GM12878 (cell line): ENCODE measurements at regions not wholly inside any gene's neighbourhood (a gene's known extent, or its start where the extent isn't known, plus 50 kb on each side); places are given as distances from the start of the nearest gene placed in this dataset.

Experiments used
- BMI1 ChIP-seq: fragments of 450-650 bp; IDR thresholded peaks from 2 replicates; pipeline ENCODE4 v1.6.1; 2016; ENCODE audit warnings: mild to moderate bottlenecking, moderate library complexity, borderline replicate concordance
- CEBPB ChIP-seq, 2 experiments: fragments of 150-350 bp in 1 of 2; IDR thresholded peaks; 2 replicates each; pipeline ENCODE4 v1.6.1; 2012 to 2014; ENCODE audit warnings: low read depth in 2 of 2, low read length in 2 of 2, borderline replicate concordance in 1 of 2, inconsistent platforms in 1 of 2
- CREB1 ChIP-seq: IDR thresholded peaks from 2 replicates; pipeline ENCODE4 v1.6.1; 2012; ENCODE audit warnings: low read depth, mild to moderate bottlenecking, inconsistent platforms
- E4F1 ChIP-seq: fragments of 450-650 bp; IDR thresholded peaks from 2 replicates; pipeline ENCODE4 v1.6.1; 2018; ENCODE audit warnings: borderline replicate concordance, mild to moderate bottlenecking; ENCODE audit not compliant: partially characterized antibody
- TF ChIP-seq, protein P1 (sequence below): IDR thresholded peaks from 2 replicates; pipeline ENCODE4 v1.6.1; 2012; ENCODE audit warnings: low read depth, low read length, improper control_type of control experiment
- TF ChIP-seq, protein P2 (sequence below), 3 experiments: IDR thresholded peaks in 2 of 3; conservative IDR thresholded peaks in 1 of 3; 2 replicates each; pipeline ENCODE4 v1.5.1; 2011; ENCODE audit warnings: low read depth in 3 of 3, low read length in 3 of 3, mild to moderate bottlenecking in 3 of 3, control low read depth in 2 of 3, moderate library complexity in 2 of 3, inconsistent platforms in 1 of 3, mixed read lengths in 1 of 3; ENCODE audit not compliant: control insufficient read depth in 2 of 3, insufficient read depth in 1 of 3; ENCODE audit errors: extremely low read depth in 1 of 3

DNA sequence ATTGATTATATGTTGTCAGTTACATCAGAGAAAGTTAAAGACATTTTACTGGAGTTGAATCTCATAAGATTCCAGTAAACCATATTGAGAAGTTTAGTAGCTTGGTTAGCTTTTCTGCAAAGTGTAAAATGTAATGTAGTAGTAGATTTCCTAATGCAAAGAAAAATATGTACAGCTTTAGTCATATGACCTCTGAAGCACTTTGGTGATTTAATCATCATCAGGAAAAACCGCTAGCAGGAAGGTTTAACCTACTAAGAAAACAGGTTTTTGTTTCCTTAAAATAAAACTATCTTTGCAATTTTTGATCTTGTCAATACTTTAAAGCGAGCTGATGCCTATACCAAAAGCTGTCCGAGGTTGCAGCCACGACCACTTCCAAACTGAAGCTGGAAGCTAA is 364.6 kb upstream of the ZNF385D start:
- TF ChIP-seq CEBPB (IDR thresholded peaks at IDR 0.05; ENCODE audit: borderline replicate concordance in 1 of 2, low read depth in 2 of 2, low read length in 2 of 2) (no peak), CREB1 (no peak), BMI1 (no peak), E4F1 (no peak)
- TF ChIP-seq, protein P1, sequence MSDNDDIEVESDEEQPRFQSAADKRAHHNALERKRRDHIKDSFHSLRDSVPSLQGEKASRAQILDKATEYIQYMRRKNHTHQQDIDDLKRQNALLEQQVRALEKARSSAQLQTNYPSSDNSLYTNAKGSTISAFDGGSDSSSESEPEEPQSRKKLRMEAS: no peak
- TF ChIP-seq, protein P2, sequence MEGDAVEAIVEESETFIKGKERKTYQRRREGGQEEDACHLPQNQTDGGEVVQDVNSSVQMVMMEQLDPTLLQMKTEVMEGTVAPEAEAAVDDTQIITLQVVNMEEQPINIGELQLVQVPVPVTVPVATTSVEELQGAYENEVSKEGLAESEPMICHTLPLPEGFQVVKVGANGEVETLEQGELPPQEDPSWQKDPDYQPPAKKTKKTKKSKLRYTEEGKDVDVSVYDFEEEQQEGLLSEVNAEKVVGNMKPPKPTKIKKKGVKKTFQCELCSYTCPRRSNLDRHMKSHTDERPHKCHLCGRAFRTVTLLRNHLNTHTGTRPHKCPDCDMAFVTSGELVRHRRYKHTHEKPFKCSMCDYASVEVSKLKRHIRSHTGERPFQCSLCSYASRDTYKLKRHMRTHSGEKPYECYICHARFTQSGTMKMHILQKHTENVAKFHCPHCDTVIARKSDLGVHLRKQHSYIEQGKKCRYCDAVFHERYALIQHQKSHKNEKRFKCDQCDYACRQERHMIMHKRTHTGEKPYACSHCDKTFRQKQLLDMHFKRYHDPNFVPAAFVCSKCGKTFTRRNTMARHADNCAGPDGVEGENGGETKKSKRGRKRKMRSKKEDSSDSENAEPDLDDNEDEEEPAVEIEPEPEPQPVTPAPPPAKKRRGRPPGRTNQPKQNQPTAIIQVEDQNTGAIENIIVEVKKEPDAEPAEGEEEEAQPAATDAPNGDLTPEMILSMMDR (IDR thresholded peaks at IDR 0.05 in 2 of 3, conservative IDR thresholded peaks at IDR 0.05 in 1 of 3; ENCODE audit: control insufficient read depth in 2 of 3, extremely low read depth in 1 of 3, insufficient read depth in 1 of 3, low read depth in 3 of 3, low read length in 3 of 3): no peak
